GM12875 (cell line): ENCODE measurements at regions not wholly inside any gene's neighbourhood (a gene's known extent, or its start where the extent isn't known, plus 50 kb on each side); places are given as distances from the start of the nearest gene placed in this dataset.
A peak's percentile ranks its signal among the peaks of the same experiment; 100 is the strongest.

Source experiments
- H3K4me3 ChIP-seq: one replicate; pipeline ENCODE4 v1.5.1; 2011; ENCODE audit warnings: low read depth, low read length, control low read depth
- CTCF ChIP-seq: IDR thresholded peaks from 2 replicates; pipeline ENCODE4 v1.5.1; 2011; ENCODE audit warnings: low read depth, mild to moderate bottlenecking, control low read depth, inconsistent platforms, low read length, moderate library complexity, borderline replicate concordance; ENCODE audit not compliant: insufficient read depth

- TF ChIP-seq CTCF, result no peak
- no peak overlapping the region for H3K4me3 ChIP-seq
Measured at GRCh38 chr7:86931439-86931838, 128.0 kb downstream of the ELAPOR2 start.

- H3K4me3 ChIP-seq, result no peak overlapping the region
- TF ChIP-seq CTCF, result no peak
Measured at GRCh38 chr7:86930554-86931307, 128.7 kb downstream of the ELAPOR2 start.

- TF ChIP-seq CTCF, result no peak
- no peak overlapping the region for H3K4me3 ChIP-seq
Measured at GRCh38 chr7:86929293-86930109, 130.0 kb downstream of the ELAPOR2 start.

DNA sequence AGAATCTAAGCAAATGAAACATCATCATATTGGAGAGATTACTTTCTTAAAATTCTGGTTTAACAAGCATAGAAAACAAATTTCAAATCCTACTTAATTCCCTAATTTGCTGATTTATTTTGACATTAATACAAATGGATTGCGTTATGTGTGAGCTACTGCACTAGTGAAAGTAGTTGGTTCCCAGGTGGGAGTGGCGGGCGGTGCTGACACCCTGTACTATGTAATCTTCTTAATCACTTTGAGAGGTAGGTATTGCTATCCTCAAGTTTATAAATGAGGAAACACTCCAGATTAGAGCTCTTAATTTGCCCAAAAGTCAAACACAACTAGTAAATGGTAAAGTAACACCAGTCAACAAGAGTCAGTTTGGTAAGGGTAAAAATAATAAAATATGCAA is 131.1 kb downstream of the ELAPOR2 start:
- TF ChIP-seq CTCF, result no peak
- no peak overlapping the region for H3K4me3 ChIP-seq

DNA sequence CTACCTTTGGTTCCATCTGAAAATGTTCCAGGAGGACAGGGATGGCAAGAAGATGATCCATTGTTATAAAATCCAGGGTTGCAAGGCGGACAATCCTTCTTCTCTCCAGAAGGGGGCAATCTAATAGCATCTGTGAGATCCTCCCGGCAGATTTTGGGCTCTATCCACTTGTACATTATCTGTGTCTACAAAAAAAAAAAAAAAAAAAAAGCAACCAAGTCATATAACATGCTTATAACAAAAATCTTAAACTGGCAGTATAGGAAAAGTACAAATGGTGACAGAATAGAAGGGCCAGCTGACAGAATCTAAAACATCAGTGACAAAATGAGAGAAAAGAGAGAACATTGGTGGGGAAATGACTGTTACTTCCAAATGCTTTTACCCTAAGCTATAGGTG is 132.7 kb downstream of the ELAPOR2 start:
- no peak overlapping the region for H3K4me3 ChIP-seq
- TF ChIP-seq CTCF, result peak; percentile 59; the same call in 1 of the 2 replicates

- no peak for TF ChIP-seq CTCF
- no peak overlapping the region for H3K4me3 ChIP-seq
Measured at GRCh38 chr7:86925221-86925620, 134.2 kb downstream of the ELAPOR2 start.
